ENCODE measurements at regions not wholly inside any gene's neighbourhood (a gene's known extent, or its start where the extent isn't known, plus 50 kb on each side); places are given as distances from the start of the nearest gene placed in this dataset.
A peak's percentile ranks its signal among the peaks of the same experiment; 100 is the strongest.

GRCh38 chr4:108567831-108568230, 52.5 kb upstream of the RPL34 start:
- Histone ChIP-seq H3K27ac (ENCODE audit: low read depth, low read length) (no peak overlapping the region), H3K4me3 (ENCODE audit: low read depth, low read length) (no peak overlapping the region), H3K27me3 (ENCODE audit: control insufficient read depth, insufficient read depth, low read length) (no peaks in the 10 kb centered on the region), H3K9me3 (ENCODE audit: control insufficient read depth, insufficient read depth, low read length) (no peaks in the 10 kb centered on the region), H3K36me3 (ENCODE audit: control insufficient read depth, insufficient read depth, low read length) (no peaks in the 10 kb centered on the region), H3K4me1 (ENCODE audit: control insufficient read depth, insufficient read depth, low read length) (no peaks in the 10 kb centered on the region)
- DNase-seq (ENCODE audit: low read depth in 4 of 6, low spot score in 6 of 6): no peak

GRCh38 chr4:108561116-108561515, 59.3 kb upstream of the RPL34 start:
- Histone ChIP-seq H3K9me3 (ENCODE audit: control insufficient read depth, insufficient read depth, low read length) (no peaks in the 10 kb centered on the region), H3K4me3 (ENCODE audit: low read depth, low read length) (no peak overlapping the region), H3K4me1 (ENCODE audit: control insufficient read depth, insufficient read depth, low read length) (no peaks in the 10 kb centered on the region), H3K27me3 (ENCODE audit: control insufficient read depth, insufficient read depth, low read length) (no peaks in the 10 kb centered on the region), H3K27ac (ENCODE audit: low read depth, low read length) (peak overlapping the region; percentile 19), H3K36me3 (ENCODE audit: control insufficient read depth, insufficient read depth, low read length) (no peaks in the 10 kb centered on the region)
- DNase-seq (ENCODE audit: low read depth in 4 of 6, low spot score in 6 of 6): no peak
- no CpG with 5 or more reads among the region's 3 CpGs for WGBS (ENCODE audit: insufficient coverage)

GRCh38 chr4:108560616-108561015, 59.8 kb upstream of the RPL34 start:
- Histone ChIP-seq H3K27me3 (ENCODE audit: control insufficient read depth, insufficient read depth, low read length) (no peaks in the 10 kb centered on the region), H3K36me3 (ENCODE audit: control insufficient read depth, insufficient read depth, low read length) (no peaks in the 10 kb centered on the region), H3K4me1 (ENCODE audit: control insufficient read depth, insufficient read depth, low read length) (no peaks in the 10 kb centered on the region), H3K9me3 (ENCODE audit: control insufficient read depth, insufficient read depth, low read length) (no peaks in the 10 kb centered on the region), H3K4me3 (ENCODE audit: low read depth, low read length) (no peak overlapping the region), H3K27ac (ENCODE audit: low read depth, low read length) (peak overlapping the region; percentile 19)
- WGBS (ENCODE audit: insufficient coverage): 39% methylated on average over 2 of the region's 4 CpGs
- DNase-seq (ENCODE audit: low read depth in 4 of 6, low spot score in 6 of 6): peak in 1 of 6 donors; percentile 24

GRCh38 chr4:108559911-108560310, 60.5 kb upstream of the RPL34 start:
- no peak overlapping the region for H3K27ac ChIP-seq (ENCODE audit: low read depth, low read length)
- no peaks in the 10 kb centered on the region for H3K36me3 ChIP-seq (ENCODE audit: control insufficient read depth, insufficient read depth, low read length)
- H3K9me3 ChIP-seq (ENCODE audit: control insufficient read depth, insufficient read depth, low read length): no peaks in the 10 kb centered on the region
- no peaks in the 10 kb centered on the region for H3K27me3 ChIP-seq (ENCODE audit: control insufficient read depth, insufficient read depth, low read length)
- no peak overlapping the region for H3K4me3 ChIP-seq (ENCODE audit: low read depth, low read length)
- DNase-seq (ENCODE audit: low read depth in 4 of 6, low spot score in 6 of 6): no peak
- H3K4me1 ChIP-seq (ENCODE audit: control insufficient read depth, insufficient read depth, low read length): no peaks in the 10 kb centered on the region
- 82% methylated on average over 3 of the region's 3 CpGs for WGBS (ENCODE audit: insufficient coverage)

- Histone ChIP-seq H3K27ac (ENCODE audit: low read depth, low read length) (no peak overlapping the region), H3K27me3 (ENCODE audit: control insufficient read depth, insufficient read depth, low read length) (no peaks in the 10 kb centered on the region)
Measured at GRCh38 chr4:108559068-108559793, 61.1 kb upstream of the RPL34 start.

GRCh38 chr4:108556588-108557200, 63.7 kb upstream of the RPL34 start:
- Histone ChIP-seq H3K9me3 (ENCODE audit: control insufficient read depth, insufficient read depth, low read length) (no peaks in the 10 kb centered on the region), H3K27ac (ENCODE audit: low read depth, low read length) (no peak overlapping the region), H3K27me3 (ENCODE audit: control insufficient read depth, insufficient read depth, low read length) (no peaks in the 10 kb centered on the region), H3K4me1 (ENCODE audit: control insufficient read depth, insufficient read depth, low read length) (no peaks in the 10 kb centered on the region), H3K36me3 (ENCODE audit: control insufficient read depth, insufficient read depth, low read length) (no peaks in the 10 kb centered on the region), H3K4me3 (ENCODE audit: low read depth, low read length) (no peak overlapping the region)
- no peak for DNase-seq (ENCODE audit: low read depth in 4 of 6, low spot score in 6 of 6)
- WGBS (ENCODE audit: insufficient coverage): 87% methylated on average over 3 of the region's 5 CpGs

More at GRCh38 chr4:108559068-108559793, 61.1 kb upstream of the RPL34 start:
- H3K4me3 ChIP-seq (ENCODE audit: low read depth, low read length): no peak overlapping the region
- DNase-seq (ENCODE audit: low read depth in 4 of 6, low spot score in 6 of 6): no peak
- WGBS (ENCODE audit: insufficient coverage): 79% methylated on average over 4 of the region's 7 CpGs
- no peaks in the 10 kb centered on the region for H3K36me3 ChIP-seq (ENCODE audit: control insufficient read depth, insufficient read depth, low read length)
- H3K4me1 ChIP-seq (ENCODE audit: control insufficient read depth, insufficient read depth, low read length): no peaks in the 10 kb centered on the region
- no peaks in the 10 kb centered on the region for H3K9me3 ChIP-seq (ENCODE audit: control insufficient read depth, insufficient read depth, low read length)

GRCh38 chr4:108556166-108556565, 64.2 kb upstream of the RPL34 start:
- WGBS (ENCODE audit: insufficient coverage): 100% methylated on average over 1 of the region's 5 CpGs
- Histone ChIP-seq H3K9me3 (ENCODE audit: control insufficient read depth, insufficient read depth, low read length) (no peaks in the 10 kb centered on the region), H3K36me3 (ENCODE audit: control insufficient read depth, insufficient read depth, low read length) (no peaks in the 10 kb centered on the region), H3K27ac (ENCODE audit: low read depth, low read length) (no peak overlapping the region), H3K4me1 (ENCODE audit: control insufficient read depth, insufficient read depth, low read length) (no peaks in the 10 kb centered on the region), H3K4me3 (ENCODE audit: low read depth, low read length) (no peak overlapping the region), H3K27me3 (ENCODE audit: control insufficient read depth, insufficient read depth, low read length) (no peaks in the 10 kb centered on the region)
- DNase-seq (ENCODE audit: low read depth in 4 of 6, low spot score in 6 of 6): no peak

- Histone ChIP-seq H3K27ac (ENCODE audit: low read depth, low read length) (no peak overlapping the region), H3K4me1 (ENCODE audit: control insufficient read depth, insufficient read depth, low read length) (no peaks in the 10 kb centered on the region), H3K9me3 (ENCODE audit: control insufficient read depth, insufficient read depth, low read length) (no peaks in the 10 kb centered on the region), H3K4me3 (ENCODE audit: low read depth, low read length) (no peak overlapping the region), H3K27me3 (ENCODE audit: control insufficient read depth, insufficient read depth, low read length) (no peaks in the 10 kb centered on the region), H3K36me3 (ENCODE audit: control insufficient read depth, insufficient read depth, low read length) (no peaks in the 10 kb centered on the region)
- 71% methylated on average over 1 of the region's 1 CpG for WGBS (ENCODE audit: insufficient coverage)
- no peak for DNase-seq (ENCODE audit: low read depth in 4 of 6, low spot score in 6 of 6)
Measured at GRCh38 chr4:108555701-108556100, 64.7 kb upstream of the RPL34 start.

- H3K9me3 ChIP-seq (ENCODE audit: control insufficient read depth, insufficient read depth, low read length): peaks cover 6% of the 10 kb centered on the region
- H3K4me1 ChIP-seq (ENCODE audit: control insufficient read depth, insufficient read depth, low read length): no peaks in the 10 kb centered on the region
- H3K27ac ChIP-seq (ENCODE audit: low read depth, low read length): no peak overlapping the region
- no peaks in the 10 kb centered on the region for H3K36me3 ChIP-seq (ENCODE audit: control insufficient read depth, insufficient read depth, low read length)
- H3K27me3 ChIP-seq (ENCODE audit: control insufficient read depth, insufficient read depth, low read length): no peaks in the 10 kb centered on the region
- no peak for DNase-seq (ENCODE audit: low read depth in 4 of 6, low spot score in 6 of 6)
- H3K4me3 ChIP-seq (ENCODE audit: low read depth, low read length): no peak overlapping the region
Measured at GRCh38 chr4:108547682-108548081, 72.7 kb upstream of the RPL34 start.

- no peak for DNase-seq (ENCODE audit: low read depth in 4 of 6, low spot score in 6 of 6)
- H3K4me1 ChIP-seq (ENCODE audit: control insufficient read depth, insufficient read depth, low read length): no peaks in the 10 kb centered on the region
- H3K27me3 ChIP-seq (ENCODE audit: control insufficient read depth, insufficient read depth, low read length): no peaks in the 10 kb centered on the region
- H3K36me3 ChIP-seq (ENCODE audit: control insufficient read depth, insufficient read depth, low read length): no peaks in the 10 kb centered on the region
- no peak overlapping the region for H3K4me3 ChIP-seq (ENCODE audit: low read depth, low read length)
- no peak overlapping the region for H3K27ac ChIP-seq (ENCODE audit: low read depth, low read length)
- peaks cover 6% of the 10 kb centered on the region for H3K9me3 ChIP-seq (ENCODE audit: control insufficient read depth, insufficient read depth, low read length)
- WGBS (ENCODE audit: insufficient coverage): 74% methylated on average over 3 of the region's 3 CpGs
Measured at GRCh38 chr4:108546728-108547127, 73.6 kb upstream of the RPL34 start.
